GM21737 (cell line): ENCODE measurements at regions not wholly inside any gene's neighbourhood (a gene's known extent, or its start where the extent isn't known, plus 50 kb on each side); places are given as distances from the start of the nearest gene placed in this dataset.

Experiments used
- ATAC-seq: cut with Tn5 transposase; IDR thresholded peaks from one replicate; pipeline ENCODE4 v1.9.1; 2021; ENCODE audit warnings: mild to moderate bottlenecking, moderate library complexity; ENCODE audit not compliant: unreplicated experiment

- no peak for ATAC-seq
Observed at GRCh38 chr9:7546261-7546660, 253.3 kb downstream of the DMAC1 start.

- ATAC-seq = no peak
Observed at GRCh38 chr9:7545371-7546165, 254.0 kb downstream of the DMAC1 start.

GRCh38 chr9:7542693-7543092 is 256.9 kb downstream of the DMAC1 start:
- ATAC-seq = no peak

- ATAC-seq = no peak
Observed at GRCh38 chr9:7542126-7542525, 257.5 kb downstream of the DMAC1 start.

GRCh38 chr9:7536310-7536939 is 263.2 kb downstream of the DMAC1 start:
- peak; percentile 71 for ATAC-seq

- no peak for ATAC-seq
Observed at GRCh38 chr9:7534211-7534935, 265.2 kb downstream of the DMAC1 start.

- ATAC-seq = no peak
Observed at GRCh38 chr9:7533376-7534090, 266.0 kb downstream of the DMAC1 start.

GRCh38 chr9:7523426-7524043 is 276.0 kb downstream of the DMAC1 start:
- no peak for ATAC-seq

- no peak for ATAC-seq
Observed at GRCh38 chr9:7520396-7520795, 279.2 kb downstream of the DMAC1 start.

GRCh38 chr9:7516376-7516775 is 283.2 kb downstream of the DMAC1 start:
- no peak for ATAC-seq

GRCh38 chr9:7510199-7510598 is 289.4 kb downstream of the DMAC1 start:
- ATAC-seq = no peak

GRCh38 chr9:7509576-7510145 is 289.9 kb downstream of the DMAC1 start:
- no peak for ATAC-seq

GRCh38 chr9:7508516-7508915 is 291.1 kb downstream of the DMAC1 start:
- no peak for ATAC-seq

- ATAC-seq = no peak
Observed at GRCh38 chr9:7507566-7508270, 291.9 kb downstream of the DMAC1 start.

GRCh38 chr9:7507026-7507425 is 292.6 kb downstream of the DMAC1 start:
- no peak for ATAC-seq

- ATAC-seq = no peak
Observed at GRCh38 chr9:7500521-7500920, 299.1 kb downstream of the DMAC1 start.

- ATAC-seq = no peak
Observed at GRCh38 chr9:7491641-7492040, 307.9 kb downstream of the DMAC1 start.

GRCh38 chr9:7490317-7491108 is 309.1 kb downstream of the DMAC1 start:
- ATAC-seq = no peak

GRCh38 chr9:7489036-7489435 is 310.5 kb downstream of the DMAC1 start:
- ATAC-seq = no peak
